ENCODE measurements at regions not wholly inside any gene's neighbourhood (a gene's known extent, or its start where the extent isn't known, plus 50 kb on each side); places are given as distances from the start of the nearest gene placed in this dataset.
"Not testable (repeated sequence)": the region's sequence is repeated elsewhere in the genome, so short reads cannot be mapped to it uniquely, and the experiment has no call there.

DNA sequence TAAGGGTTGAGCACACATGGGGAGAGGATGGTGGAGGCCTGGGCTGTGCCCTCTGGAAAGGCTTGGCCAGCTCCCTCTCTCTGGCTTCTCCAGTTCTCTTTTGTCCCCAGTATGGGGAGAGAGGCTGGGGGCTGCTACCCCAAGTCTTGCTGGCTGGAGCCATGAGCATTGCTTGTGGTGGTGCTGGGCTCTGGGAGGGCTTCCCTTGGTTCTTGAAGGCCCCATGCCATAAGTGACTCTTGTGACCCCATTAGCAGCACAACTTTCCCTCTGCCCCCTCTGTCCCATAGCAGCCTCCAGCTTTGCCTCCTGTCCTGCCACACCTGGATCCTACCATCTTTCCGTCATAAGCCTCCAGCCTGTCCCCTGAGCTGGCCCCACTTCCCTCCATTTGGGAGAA, 177.5 kb downstream of the TRIM43 start:
- not testable (repeated sequence) for DNase-seq

GRCh38 chr2:95770726-95771125, 178.9 kb downstream of the TRIM43 start:
- DNase-seq: not testable (repeated sequence)

- DNase-seq: not testable (repeated sequence)
Measured at GRCh38 chr2:95774322-95775192, 182.8 kb downstream of the TRIM43 start.

DNA sequence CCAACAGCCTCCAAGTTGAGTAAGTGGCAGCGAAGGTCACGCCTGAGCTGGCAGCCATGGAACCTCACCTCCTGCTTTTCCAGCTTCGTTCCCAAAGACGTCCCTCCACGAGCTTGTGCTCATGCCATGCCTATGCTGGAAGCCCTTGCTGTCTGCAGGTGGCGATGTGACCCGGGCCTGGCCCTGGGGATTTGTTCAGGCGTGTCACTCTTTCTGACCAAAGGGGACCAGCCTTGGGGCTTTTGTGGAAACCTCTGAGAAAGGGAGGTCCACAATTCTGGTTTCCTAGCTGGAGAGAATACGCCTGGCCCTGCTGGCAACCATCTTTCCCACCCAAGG, 183.4 kb downstream of the TRIM43 start:
- not testable (repeated sequence) for DNase-seq

All from erythroblast (primary cell).